ENCODE measurements at regions not wholly inside any gene's neighbourhood (a gene's known extent, or its start where the extent isn't known, plus 50 kb on each side); places are given as distances from the start of the nearest gene placed in this dataset.

DNA sequence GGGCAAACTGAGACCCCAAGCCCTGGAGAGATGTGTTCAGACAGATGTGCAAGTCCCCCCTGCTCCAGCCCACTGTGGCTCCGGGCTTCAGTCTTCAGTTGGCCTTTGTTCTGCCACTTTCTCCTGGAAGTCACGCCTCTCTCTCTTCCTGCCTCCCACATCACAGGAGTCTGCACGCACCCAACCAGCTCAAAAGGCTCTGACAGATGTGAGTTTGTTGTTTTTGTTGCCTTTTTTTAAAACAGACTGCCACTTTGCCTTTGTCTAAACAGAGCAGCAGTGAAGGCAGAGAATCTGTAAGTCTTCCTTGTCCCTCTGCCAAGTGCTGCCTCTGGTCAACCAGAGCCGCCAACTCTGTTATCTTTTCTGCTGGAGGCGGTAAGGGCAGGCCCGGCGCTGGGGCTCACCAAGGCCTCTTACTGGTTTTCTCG, 149.7 kb downstream of the TFAP2C start:
- TF ChIP-seq, protein P1, sequence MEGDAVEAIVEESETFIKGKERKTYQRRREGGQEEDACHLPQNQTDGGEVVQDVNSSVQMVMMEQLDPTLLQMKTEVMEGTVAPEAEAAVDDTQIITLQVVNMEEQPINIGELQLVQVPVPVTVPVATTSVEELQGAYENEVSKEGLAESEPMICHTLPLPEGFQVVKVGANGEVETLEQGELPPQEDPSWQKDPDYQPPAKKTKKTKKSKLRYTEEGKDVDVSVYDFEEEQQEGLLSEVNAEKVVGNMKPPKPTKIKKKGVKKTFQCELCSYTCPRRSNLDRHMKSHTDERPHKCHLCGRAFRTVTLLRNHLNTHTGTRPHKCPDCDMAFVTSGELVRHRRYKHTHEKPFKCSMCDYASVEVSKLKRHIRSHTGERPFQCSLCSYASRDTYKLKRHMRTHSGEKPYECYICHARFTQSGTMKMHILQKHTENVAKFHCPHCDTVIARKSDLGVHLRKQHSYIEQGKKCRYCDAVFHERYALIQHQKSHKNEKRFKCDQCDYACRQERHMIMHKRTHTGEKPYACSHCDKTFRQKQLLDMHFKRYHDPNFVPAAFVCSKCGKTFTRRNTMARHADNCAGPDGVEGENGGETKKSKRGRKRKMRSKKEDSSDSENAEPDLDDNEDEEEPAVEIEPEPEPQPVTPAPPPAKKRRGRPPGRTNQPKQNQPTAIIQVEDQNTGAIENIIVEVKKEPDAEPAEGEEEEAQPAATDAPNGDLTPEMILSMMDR (IDR thresholded peaks at IDR 0.05) = no peak
- no peak for TF ChIP-seq EP300 (IDR thresholded peaks at IDR 0.05; ENCODE audit: low read depth)
